ENCODE measurements at regions not wholly inside any gene's neighbourhood (a gene's known extent, or its start where the extent isn't known, plus 50 kb on each side); places are given as distances from the start of the nearest gene placed in this dataset.

GRCh38 chr14:95382747-95383146 lies 63.0 kb upstream of the CLMN start:
- ATAC-seq (no peak), DNase-seq (ENCODE audit: low spot score) (no peak), FAIRE-seq (no peak)
- in situ Hi-C loops (cut with HindIII; ENCODE audit: extremely low pct_ligation_motif_present, low pct_unique_long_range_greater_than_20kb): no loop called here
- intact Hi-C loops (cut with micrococcal nuclease; ENCODE audit: unreplicated experiment): no loop called here
- ChIA-PET POLR2A (no interaction called here), CTCF (ENCODE audit: low intra/inter-chr PET ratio, low total read pairs) (no interaction called here)
- no peaks in the 10 kb centered on the region for H4K20me1 ChIP-seq (ENCODE audit: insufficient read depth, low read length)
- TF ChIP-seq POLR2G (IDR thresholded peaks at IDR 0.05; ENCODE audit: low read depth, low read length) (no peak), AFF4 (CRISPR knock-in tag; IDR thresholded peaks at IDR 0.05) (no peak), DR1 (CRISPR knock-in tag; IDR thresholded peaks at IDR 0.05) (no peak), ZSCAN30 (CRISPR knock-in tag; IDR thresholded peaks at IDR 0.05) (no peak), SOX13 (IDR thresholded peaks at IDR 0.05) (no peak), SOX13 (CRISPR knock-in tag; conservative IDR thresholded peaks at IDR 0.05 in 1 of 2, IDR thresholded peaks at IDR 0.05 in 1 of 2) (no peak), ISL2 (CRISPR knock-in tag; IDR thresholded peaks at IDR 0.05) (no peak), CHCHD3 (CRISPR knock-in tag; IDR thresholded peaks at IDR 0.05) (no peak), IKZF5 (CRISPR knock-in tag; IDR thresholded peaks at IDR 0.05) (no peak)
- H2AFZ ChIP-seq (ENCODE audit: low read length): no peak overlapping the region
- 22% methylated on average over 3 of the region's 3 CpGs for WGBS (ENCODE audit: low lambda C conversion rate)
- peaks cover 1 to 12% of the 10 kb centered on the region in 2 experiments; a peak in 2 of 5 replicates for H3K27me3 ChIP-seq (ENCODE audit: control insufficient read depth in 1 of 2, insufficient read depth in 2 of 2, low read length in 2 of 2)
- H3K4me3 ChIP-seq (replicated peaks in 1 of 3; ENCODE audit: insufficient read depth in 1 of 3, low read depth in 2 of 3, low read length in 3 of 3): no peak overlapping the region
- no peaks in the 10 kb centered on the region for H3K36me3 ChIP-seq (replicated peaks in 1 of 2; ENCODE audit: control insufficient read depth in 1 of 2, insufficient read depth in 2 of 2, low read length in 2 of 2)
- no peak overlapping the region for H3K4me2 ChIP-seq (ENCODE audit: low read depth, low read length)
- BruUV-seq (replicated peaks): no TSS peak
- H3K79me2 ChIP-seq (ENCODE audit: insufficient read depth, low read length): no peaks in the 10 kb centered on the region
- H3K9ac ChIP-seq (ENCODE audit: insufficient read depth, low read depth, low read length): no peak overlapping the region
- peaks cover 31% of the 10 kb centered on the region for H3K9me3 ChIP-seq (ENCODE audit: low read length)
- H3K4me1 ChIP-seq (ENCODE audit: insufficient read depth, low read length): no peaks in the 10 kb centered on the region
- no peak overlapping the region for H3K27ac ChIP-seq (ENCODE audit: extremely low read length, insufficient read depth, low read length)

Measured in HepG2 (cell line).